T-helper 22 cell (primary cell): ENCODE measurements at regions not wholly inside any gene's neighbourhood (a gene's known extent, or its start where the extent isn't known, plus 50 kb on each side); places are given as distances from the start of the nearest gene placed in this dataset.
"Not testable (repeated sequence)": the region's sequence is repeated elsewhere in the genome, so short reads cannot be mapped to it uniquely, and the experiment has no call there.

ENCODE experiments used
- DNase-seq: peaks from one replicate; pipeline ENCODE4 v3.0.0-alpha.2; 2020; ENCODE audit warnings: low read depth

- DNase-seq: no peak
Observed at GRCh38 chr12:68387338-68387737, 55.2 kb upstream of the MDM1 start.

GRCh38 chr12:68389305-68389704 lies 57.1 kb upstream of the MDM1 start:
- no peak for DNase-seq

- no peak for DNase-seq
Observed at GRCh38 chr12:68391937-68392336, 59.8 kb upstream of the MDM1 start.

- no peak for DNase-seq
Observed at GRCh38 chr12:68392376-68392775, 60.2 kb upstream of the MDM1 start.

GRCh38 chr12:68393417-68393816 lies 61.3 kb upstream of the MDM1 start:
- no peak for DNase-seq

- no peak for DNase-seq
Observed at GRCh38 chr12:68397566-68398158, 65.5 kb upstream of the MDM1 start.

- not testable (repeated sequence) for DNase-seq
Observed at GRCh38 chr12:68398689-68399088, 66.5 kb upstream of the MDM1 start.

GRCh38 chr12:68400226-68400829 lies 68.2 kb upstream of the MDM1 start:
- DNase-seq: no peak

GRCh38 chr12:68402422-68402821 lies 70.3 kb upstream of the MDM1 start:
- DNase-seq: no peak

GRCh38 chr12:68403296-68403695 lies 71.1 kb upstream of the MDM1 start:
- no peak for DNase-seq

GRCh38 chr12:68403711-68404110 lies 71.5 kb upstream of the MDM1 start:
- no peak for DNase-seq

- DNase-seq: no peak
Observed at GRCh38 chr12:68405343-68405781, 73.2 kb upstream of the MDM1 start.

- DNase-seq: no peak
Observed at GRCh38 chr12:68406134-68406576, 74.0 kb upstream of the MDM1 start.

GRCh38 chr12:68406911-68407310 lies 74.7 kb upstream of the MDM1 start:
- DNase-seq: no peak

- DNase-seq: no peak
Observed at GRCh38 chr12:68410018-68410660, 78.0 kb upstream of the MDM1 start.

GRCh38 chr12:68411371-68411770 lies 79.2 kb upstream of the MDM1 start:
- no peak for DNase-seq

- no peak for DNase-seq
Observed at GRCh38 chr12:68414988-68415387, 82.8 kb upstream of the MDM1 start.

- no peak for DNase-seq
Observed at GRCh38 chr12:68416350-68416749, 84.2 kb upstream of the MDM1 start.

GRCh38 chr12:68416826-68417225 lies 84.7 kb upstream of the MDM1 start:
- no peak for DNase-seq

GRCh38 chr12:68418137-68418460 lies 85.9 kb upstream of the MDM1 start:
- DNase-seq: no peak

- DNase-seq: no peak
Observed at GRCh38 chr12:68420225-68421010, 88.3 kb upstream of the MDM1 start.

- no peak for DNase-seq
Observed at GRCh38 chr12:68422159-68422558, 90.0 kb upstream of the MDM1 start.
